ENCODE measurements at regions not wholly inside any gene's neighbourhood (a gene's known extent, or its start where the extent isn't known, plus 50 kb on each side); places are given as distances from the start of the nearest gene placed in this dataset.
"Not testable (repeated sequence)": the region's sequence is repeated elsewhere in the genome, so short reads cannot be mapped to it uniquely, and the experiment has no call there.

DNA sequence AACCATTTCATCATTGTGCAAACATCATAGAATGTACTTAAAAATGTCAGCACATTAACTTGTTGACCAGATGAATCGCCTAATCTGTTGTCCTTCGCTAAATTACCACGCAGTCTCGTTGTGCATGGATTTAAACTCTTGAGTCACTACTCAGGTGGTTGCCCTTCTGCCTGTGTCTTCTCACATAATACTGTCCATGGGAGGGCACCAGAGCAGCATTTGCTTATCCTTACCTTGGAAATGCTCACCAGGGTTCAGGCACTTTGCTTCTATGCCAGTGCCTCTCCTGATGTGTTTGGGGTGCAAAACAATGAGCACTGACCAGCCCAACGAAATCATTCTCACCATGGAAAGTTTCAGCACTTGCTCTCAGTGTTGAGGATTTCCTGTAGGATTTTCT is 559.9 kb downstream of the RWDD3 start:
- DNase-seq = peak; percentile 3

DNA sequence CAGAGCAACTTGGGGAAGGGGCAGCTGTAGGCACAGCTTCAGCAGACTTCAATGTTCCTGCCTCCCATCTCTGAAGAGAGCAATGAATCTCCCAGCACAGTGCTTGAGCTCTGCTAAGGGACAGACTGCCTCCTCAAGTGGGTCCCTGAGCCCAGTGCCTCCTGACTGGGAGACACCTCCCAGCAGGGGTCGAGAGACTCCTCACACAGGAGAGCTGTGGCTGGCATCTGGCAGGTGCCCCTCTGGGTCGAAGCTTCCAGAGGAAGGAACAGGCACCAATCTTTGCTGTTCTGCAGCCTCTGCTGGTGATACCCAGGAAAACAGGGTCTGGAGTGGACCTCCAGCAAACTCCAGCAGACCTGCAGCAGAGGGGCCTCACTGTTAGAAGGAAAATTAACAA is 563.8 kb downstream of the RWDD3 start:
- DNase-seq = not testable (repeated sequence)

DNA sequence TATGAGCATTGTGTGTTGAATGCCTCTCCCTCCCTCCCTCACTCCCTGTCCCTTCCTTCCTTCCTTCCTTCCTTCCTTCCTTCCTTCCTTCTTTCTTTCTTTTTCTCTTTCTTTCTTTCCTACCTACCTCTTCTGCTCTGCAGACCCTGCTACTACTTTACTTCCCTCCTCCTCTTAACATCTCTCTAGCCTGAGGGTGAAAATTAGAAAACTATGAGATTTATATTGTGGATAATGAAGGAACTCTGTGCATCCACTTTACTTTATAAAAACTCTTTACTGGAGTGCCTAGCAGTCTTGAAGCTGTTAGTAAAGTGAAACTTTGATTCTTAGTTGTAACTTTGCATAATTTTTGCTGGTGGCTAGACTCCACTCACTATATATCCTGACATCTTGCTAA is 572.2 kb downstream of the RWDD3 start:
- no peak for DNase-seq

DNA sequence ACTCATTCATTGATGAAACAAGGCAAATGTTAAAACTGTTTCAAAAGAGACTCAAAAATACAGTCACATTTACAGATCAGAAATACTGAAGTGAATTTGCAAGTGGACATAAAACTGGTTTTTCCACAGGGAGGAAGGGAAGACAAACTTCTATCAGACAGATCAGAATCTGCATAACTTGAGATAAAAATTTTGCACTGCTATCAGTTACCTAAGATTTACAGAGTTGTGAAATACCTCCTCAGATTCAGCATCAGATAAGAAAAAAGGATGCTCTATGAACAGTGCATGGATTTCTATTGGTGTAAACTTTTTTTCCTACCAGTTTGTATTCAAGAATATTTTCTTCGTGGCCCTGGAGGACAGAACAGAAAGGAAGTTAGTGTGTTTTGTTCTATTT is 575.4 kb downstream of the RWDD3 start:
- DNase-seq = no peak

DNA sequence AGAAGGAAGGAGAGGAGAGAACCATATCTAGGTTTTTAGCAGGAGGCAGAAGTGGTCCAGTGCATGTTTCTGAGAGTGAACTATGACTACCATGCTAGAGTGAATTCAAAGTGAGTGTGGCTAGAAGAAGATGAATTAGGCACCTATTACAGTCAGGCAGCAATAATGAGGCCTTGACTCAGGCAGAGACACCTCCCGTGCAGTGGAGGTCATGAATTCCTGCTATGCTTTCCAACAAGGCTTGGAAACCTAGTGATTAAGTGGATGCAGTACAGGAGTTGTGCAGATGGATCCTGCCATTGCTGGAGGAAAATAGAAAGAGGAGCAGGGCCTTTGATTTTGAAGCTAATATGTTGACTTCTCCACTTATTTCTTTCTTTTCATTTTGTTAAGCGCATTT is 581.5 kb downstream of the RWDD3 start:
- no peak for DNase-seq

DNA sequence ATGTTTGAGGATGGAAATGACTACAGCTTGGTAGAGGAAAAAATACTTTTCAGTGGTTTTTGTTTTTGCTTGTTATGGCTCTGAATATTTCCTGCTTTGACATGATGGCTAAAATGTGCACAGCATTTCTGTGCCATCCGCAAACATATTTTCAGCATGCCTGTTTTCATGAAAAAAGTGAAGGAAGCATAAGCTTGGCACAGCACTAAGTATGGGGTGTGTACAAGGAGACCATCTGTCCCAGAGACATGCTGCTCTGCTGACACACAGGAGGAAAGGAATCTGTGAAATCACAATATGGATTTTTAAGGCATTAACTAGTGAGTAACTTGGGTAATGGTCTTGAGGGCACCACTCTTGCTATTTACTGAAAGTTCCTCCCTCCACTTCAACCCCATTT is 595.5 kb downstream of the RWDD3 start:
- no peak for DNase-seq

DNA sequence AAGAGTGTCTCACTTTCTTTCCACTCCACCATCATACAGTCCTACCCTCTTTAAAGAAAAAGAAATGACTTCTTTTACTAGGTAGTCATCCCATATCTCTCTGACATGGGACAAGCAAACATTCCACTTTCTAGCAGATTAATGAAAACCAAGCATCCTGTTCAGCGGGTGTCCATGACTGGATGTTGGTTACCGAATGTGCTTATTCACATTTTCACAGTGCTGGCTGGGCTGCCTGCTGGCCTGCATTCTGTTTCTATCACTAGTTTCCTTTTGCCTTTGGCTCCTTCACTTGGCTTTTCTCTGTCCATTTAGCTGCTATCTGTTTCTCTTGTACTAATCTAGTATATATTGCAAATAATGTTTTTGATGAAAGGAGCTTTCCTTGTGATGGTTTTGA is 598.4 kb downstream of the RWDD3 start:
- no peak for DNase-seq

DNA sequence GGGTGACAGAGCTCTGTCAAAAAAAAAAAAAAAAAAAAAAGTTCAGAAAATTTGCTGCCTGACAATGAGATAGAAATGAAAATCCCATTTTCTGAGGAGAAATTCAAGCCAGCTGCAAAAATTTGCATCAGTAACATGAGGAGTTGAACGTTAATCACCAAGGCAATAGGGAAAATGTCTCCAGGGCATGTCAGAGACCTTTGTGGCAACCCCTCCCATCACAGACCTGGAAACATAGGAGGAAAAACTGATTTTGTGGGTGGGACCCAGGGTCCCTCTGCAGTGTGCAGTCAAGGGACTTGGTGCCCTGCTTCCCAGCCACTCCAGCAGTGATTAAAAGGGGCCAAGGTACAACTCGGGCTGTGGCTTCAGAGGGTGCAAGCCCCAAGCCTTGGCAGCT is 615.4 kb downstream of the RWDD3 start:
- no peak for DNase-seq

DNA sequence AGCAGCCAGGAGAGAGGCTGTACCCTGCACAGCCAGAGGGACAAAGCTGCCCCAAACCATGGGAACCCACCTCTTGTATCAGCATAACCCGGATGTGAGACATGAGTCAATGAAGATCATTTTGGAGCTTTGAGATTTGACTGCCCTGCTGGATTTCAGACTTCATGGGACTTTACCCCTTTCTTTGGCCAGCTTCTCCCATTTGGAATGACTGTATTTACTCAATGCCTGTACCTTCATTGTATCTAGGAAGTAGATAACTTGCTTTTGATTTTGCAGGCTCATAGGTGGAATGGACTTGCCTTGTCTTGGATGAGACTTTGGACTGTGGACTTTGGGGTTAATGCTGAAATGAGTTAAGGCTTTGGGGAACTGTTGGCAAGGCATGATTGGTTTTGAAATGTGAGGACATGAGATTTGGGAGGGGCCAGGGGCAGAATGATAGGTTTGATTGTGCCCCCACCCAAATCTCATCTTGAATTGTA is 616.2 kb downstream of the RWDD3 start:
- DNase-seq = no peak

DNA sequence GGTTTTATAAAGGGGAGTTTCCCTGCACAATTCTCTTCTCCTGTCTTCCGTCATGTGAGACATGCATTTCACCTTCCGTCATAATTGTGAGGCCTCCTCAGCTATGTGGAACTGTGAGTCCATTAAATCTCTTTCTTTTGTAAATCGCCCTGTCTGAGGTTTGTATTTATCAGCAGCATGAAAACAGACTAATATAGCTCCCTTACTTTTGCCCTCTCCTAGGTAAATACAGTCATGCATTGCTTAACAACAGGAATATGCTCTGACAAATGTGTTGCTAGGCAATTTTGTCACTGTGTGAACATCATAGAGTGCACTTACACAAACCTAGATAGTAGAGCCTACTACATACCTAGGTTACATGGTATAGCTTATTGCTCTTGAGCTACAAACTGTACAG is 616.8 kb downstream of the RWDD3 start:
- DNase-seq = no peak

DNA sequence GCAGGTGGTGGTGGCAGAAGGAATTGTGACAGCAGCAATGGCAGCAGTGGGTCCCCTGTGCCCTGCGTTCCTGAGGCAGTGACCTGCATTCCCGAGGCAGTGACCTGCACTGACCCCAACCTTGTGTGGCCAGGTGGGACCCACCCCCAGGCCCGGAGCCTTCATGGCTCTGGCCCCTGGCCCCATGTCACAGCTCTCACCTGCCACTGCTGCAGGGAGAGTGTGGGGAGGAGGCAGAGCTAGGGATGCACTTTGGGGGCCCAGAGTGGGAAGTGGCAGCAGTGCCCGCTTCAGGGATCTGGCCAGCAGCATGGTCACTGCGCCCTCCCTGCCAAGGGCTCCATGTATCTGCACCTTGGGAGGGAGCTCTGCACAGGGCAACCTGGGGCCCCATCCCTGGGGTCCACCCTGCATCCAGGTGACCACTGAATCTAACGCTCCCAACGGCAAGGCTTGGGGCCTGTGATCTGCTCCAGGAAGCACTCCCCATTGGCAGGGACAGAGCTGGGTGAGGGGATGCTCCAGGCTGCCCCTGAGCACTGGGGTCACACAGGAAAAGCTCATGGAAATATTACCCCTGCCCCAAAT is 618.6 kb downstream of the RWDD3 start:
- DNase-seq = no peak

DNA sequence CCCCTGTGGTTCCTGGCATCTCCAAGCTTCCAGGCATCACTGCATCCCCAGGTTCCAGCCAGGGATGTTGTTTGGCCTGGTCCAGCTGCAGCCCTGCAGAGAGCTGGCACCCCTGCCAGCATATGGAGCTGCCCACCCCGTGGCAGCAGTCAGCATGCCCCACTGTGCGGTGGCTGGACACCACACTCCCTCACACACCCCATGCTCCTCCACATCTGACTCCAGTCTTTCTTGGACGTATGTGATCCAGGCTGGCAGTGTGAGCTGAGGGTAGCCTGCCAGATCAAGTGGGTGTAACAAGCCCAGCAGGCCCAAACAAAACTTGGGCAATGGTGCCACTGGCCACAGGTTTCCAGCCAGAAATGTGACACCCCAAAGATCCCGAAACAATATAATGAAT is 620.4 kb downstream of the RWDD3 start:
- DNase-seq = no peak

DNA sequence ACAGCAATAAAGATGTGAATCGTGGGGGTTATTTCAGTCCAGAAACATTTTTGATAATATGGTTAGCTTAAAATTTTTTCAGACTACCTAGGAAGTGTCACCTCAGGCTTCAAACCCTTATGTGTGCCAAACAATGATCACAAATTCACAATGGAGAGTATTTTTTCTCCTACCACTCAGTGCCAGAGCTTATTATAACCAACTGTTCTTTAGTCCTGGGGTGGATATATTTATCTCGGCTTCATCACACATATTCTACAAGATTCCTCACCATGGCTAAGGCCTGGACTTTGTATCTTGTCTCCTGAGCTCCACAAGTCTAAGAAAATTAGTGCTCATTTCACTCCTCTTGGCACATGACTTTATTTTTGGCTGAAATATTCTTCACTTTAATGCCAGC is 629.1 kb downstream of the RWDD3 start:
- no peak for DNase-seq

DNA sequence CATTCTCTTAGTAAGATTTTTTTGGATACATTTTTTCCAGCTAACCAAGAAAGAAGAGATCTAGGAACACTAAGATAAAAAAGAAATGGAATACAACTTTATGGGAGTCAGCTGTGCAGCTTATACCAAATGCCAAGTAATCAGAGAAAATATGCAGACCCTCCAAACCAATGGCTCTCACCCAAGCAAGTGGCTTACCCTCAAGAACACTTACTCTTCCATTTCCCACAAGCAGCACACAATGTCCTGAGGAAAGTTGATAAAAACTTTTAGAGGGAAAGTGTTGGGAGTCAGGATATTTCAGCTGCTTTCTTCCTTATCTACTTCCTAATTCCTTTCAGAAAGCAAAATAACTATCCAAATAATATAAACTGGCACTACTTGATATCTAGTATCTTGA is 631.8 kb downstream of the RWDD3 start:
- no peak for DNase-seq

DNA sequence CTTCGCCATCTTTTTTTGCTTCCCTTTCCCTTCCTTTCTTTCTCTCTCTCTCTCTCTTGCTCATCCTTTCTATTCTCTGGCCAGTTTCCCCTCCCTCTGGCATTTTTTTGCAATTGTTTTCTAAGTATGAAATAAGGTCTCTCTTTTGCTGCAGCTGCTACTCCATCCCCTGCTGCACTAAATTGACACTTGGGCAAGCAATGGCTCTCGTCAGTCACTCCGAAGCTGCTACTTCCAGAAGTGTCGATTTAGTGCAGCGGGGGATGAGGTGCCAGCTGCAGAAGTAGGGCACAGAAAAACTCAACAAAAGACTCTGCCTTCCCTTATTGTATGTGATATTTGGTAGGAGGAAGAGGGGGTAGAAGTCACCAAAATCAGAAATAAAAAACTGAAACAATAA is 642.3 kb downstream of the RWDD3 start:
- no peak for DNase-seq

DNA sequence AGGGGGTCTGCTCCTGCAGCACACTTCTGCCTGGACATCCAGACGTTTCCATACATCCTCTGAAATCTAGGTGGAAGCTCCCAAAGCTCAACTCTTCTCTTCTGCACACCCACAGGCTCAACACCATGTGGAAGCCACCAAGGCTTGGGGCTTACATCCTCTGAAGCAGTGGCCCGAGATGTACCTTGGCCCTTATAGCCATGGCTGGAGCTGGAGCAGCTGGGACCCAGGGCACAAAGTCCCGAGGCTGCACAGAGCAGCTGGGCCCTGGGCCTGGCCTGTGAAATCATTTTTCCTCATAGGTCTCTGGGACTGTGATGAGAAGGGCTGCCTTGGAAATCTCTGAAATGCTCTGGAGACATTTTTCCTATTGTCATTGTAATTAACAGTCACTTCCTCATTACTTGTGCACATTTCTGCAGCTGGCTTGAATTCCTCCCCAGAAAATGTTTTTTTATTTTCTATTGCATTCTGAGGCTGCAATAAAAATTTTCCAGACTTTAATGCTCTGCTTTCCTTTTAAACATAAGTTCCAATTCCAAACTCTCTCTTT is 645.6 kb downstream of the RWDD3 start:
- no peak for DNase-seq

DNA sequence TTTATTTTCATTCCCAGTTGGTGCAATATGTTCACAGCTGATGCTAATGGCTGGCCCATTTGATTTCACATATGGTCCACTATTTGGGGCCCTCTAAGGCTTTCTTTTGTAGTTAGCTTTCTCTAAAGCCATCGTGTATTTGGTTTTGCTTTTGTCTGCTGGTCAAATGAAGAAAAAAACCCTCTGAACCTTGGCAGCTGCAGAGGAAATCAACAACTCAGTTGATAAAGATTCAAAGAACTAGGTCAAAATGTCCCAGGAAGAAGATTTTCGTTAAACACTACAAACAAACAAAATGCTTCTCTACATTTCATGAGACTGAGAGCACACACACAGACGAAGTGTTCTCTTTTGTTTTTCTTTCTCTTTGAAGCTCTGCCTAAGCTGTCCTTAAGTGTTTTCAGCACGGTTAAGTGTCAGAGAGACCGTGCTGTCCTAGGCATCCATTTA is 655.0 kb downstream of the RWDD3 start:
- DNase-seq = no peak

DNA sequence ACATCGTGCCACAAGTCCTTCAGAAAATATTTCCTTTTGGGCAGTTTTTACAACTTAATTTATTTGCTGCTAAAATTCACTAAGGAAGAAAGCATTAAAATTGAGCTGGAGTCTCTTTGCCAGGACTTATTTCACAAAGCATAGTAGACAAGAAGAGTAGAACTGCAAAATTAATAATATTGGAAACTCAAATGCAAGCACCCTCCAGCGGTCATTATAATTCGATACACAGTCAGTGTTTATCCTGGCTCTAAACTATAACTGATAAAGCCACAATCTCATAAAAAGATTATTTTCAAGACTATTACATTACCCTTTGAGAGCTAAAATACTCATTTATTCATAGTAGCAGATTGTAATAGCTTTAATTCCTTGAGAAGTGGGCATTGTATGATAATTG is 655.4 kb downstream of the RWDD3 start:
- peak; percentile 19 for DNase-seq

DNA sequence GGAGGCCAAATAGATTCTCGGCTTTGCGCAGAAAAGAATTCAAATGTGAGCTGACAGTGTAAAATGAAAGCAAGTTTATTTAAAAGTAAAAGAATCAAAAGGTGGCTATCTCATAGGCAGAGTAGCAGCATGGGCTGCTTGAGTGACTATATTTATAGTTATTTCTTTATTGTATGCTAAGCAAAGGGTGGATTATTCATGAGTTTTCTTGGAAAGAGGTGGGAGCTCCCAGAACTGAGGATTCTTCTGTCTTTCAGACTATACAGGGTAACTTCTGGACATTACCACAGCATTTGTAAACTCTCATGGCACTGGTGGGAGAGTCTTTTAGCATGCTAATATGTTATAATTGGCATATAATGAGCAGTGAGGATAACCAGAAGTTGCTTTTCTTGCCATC is 659.9 kb downstream of the RWDD3 start:
- no peak for DNase-seq

DNA sequence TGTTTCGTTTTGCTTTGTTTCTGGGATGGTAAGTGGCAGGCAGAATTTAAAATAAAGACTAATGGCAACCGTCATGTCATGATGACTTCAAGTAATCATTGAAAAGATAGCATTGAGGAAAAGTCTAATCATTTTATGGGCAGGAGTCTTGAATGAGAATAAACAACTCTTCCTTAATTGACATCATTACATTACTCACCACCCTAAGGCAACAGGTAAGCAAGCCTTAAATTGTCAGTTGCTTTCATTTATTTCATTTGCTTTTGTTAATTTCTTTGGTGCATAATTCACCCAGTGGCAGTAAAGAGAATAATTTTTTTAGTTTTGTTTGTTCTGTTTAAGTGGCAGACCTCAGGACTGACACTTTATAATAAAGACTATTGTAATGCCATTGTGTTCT is 669.0 kb downstream of the RWDD3 start:
- DNase-seq = no peak

DNA sequence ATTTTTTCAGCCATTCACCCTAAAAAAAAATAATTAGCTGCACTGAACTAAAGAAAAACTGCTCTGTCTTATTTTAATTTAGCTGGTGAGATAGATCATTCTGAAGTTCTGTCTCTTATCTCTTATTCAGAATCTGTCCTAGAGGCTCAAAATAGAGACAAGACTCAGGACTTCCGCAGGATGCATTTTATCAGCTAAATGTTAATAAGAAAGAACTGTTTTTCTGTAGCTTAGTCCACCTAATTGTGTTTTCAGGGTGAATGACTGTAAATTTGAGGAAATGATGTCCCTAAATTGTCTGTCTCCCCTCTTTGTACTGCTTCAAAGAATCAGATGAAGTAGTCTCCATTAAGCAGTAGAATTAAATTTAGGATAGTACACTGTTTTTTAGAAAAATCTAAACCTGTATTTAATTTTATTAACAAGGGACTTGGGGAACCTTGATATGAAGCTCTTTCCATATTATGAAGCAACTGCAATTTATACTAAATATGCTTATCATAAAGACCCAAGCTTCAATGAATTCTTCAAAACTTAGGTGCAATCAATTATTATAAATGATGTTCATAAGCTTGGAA is 671.9 kb downstream of the RWDD3 start:
- no peak for DNase-seq

DNA sequence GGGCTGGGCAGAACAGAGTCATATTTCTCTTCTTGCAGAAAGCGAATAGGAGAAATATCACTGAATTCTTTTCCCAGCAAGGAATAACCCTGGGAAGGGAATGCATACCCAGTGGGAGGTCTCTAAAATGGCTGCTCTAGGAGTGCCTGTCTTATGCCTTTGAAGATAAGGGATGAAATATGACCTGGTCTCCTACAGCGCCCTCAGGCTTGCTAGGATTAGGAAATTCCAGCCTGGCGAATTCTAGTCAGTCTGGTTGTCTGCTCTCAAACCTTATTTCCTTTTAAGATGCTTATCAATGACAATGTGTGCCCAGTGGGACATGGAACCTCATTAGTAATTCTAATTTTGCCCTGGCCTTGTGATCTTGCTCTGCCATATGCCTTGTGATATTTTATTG is 677.7 kb downstream of the RWDD3 start:
- not testable (repeated sequence) for DNase-seq

DNA sequence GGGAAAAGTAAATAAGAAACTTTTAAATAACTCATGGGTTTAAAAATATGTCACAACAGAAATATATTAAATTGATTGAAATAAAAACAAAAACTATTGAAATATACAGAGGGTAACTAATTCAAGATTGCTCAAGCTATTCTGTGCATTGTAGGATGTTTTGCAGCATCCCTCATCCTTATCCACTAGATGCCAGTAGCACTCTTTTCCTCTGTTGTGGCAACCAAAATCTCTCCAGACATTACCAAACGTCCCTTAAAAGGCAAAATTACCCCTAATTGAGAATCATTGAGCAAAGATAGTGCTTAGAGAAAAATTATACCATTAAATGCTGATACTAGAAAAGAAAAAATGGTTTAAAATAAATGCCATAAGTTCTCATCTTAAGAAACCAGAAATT is 682.6 kb downstream of the RWDD3 start:
- DNase-seq = no peak

DNA sequence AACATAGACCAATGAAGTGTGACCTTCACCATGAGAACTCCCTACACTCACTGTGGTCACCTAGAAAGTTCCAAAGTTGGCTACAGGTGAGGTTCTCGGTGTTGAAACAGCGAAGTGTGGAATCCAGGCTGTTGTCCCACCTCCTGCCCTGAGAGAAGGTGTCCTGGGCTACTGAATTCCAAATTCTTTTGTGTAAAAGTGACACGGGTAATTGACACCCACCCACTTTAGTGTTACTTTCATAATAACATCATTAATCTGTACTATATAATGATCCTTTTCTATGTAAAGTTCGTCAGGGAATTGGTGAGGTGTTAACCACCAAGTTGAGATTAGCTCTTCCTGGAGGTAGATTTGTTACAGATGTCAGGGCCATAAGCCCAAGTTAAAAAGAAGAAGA is 690.7 kb downstream of the RWDD3 start:
- no peak for DNase-seq

DNA sequence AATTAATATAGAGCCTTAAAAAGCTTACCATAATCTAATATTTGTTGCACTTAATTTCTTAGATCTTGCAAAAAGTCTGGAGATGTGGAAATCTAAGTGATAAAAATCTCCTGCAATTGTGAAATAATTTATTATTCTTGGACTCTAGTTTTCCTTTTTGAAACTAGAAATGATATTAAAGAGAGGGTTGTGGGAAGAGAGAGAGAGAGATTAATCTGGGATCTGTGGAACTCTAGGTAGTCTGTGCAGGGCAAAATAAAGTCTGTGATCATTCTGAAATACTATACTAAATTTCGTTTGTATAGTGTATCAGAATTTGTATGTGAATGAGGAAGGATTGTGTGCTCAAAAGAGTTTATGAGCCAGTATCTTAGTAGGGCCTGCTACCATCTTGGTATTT is 692.3 kb downstream of the RWDD3 start:
- DNase-seq = no peak

Data from NCI-H1092 treated with DMSO at 0.1 percent for 48 hours (cell line).